Kidney tubule cell (primary cell): ENCODE measurements at regions not wholly inside any gene's neighbourhood (a gene's known extent, or its start where the extent isn't known, plus 50 kb on each side); places are given as distances from the start of the nearest gene placed in this dataset.

Experiments
- DNase-seq: peaks from one replicate; pipeline ENCODE4 v3.0.0-alpha.2; 2018; ENCODE audit warnings: low spot score

DNA sequence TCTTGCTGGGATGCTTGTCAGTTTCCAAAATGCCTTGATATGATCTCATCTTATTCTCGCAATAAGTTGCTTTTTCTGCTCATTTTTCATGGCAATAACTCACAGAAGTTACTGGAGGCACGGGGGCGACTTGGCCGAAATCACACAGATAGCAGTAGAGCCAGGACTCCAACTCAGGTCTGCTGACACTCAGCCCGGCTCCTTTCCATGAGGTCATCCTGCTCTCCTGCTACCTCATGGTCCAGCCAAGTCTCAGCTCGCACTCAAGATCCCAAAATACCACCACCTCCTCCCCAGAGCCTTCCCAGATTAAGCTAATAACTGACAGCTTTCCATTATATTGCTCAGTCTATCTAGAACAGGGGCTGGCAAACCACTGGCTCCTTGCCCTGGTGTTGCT is 269.5 kb downstream of the MAP2K4 start:
- DNase-seq = no peak

- no peak for DNase-seq
These were observed 275.5 kb downstream of the MAP2K4 start for GRCh38 chr17:12296209-12296625.

GRCh38 chr17:12301551-12301950 is 280.9 kb downstream of the MAP2K4 start:
- no peak for DNase-seq

DNA sequence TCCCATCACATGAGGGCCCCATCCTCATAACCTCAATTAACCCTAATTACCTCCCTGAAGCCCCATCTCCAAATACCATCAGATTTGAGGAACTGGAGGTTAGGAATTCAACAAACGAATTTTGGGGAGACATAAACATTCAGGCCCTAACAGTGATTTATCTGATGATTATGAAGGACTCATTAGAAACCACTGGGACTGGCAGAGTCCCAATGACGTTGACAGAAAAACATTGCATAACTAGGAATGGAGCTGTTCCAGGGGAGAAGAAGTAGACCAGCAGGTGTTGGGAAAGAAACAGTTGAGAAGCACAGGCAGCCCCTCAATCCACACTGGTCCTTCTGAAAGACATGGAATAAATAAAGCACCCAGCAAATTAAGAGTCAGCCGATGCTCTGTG is 282.0 kb downstream of the MAP2K4 start:
- no peak for DNase-seq

GRCh38 chr17:12310811-12311210 is 290.1 kb downstream of the MAP2K4 start:
- no peak for DNase-seq

DNA sequence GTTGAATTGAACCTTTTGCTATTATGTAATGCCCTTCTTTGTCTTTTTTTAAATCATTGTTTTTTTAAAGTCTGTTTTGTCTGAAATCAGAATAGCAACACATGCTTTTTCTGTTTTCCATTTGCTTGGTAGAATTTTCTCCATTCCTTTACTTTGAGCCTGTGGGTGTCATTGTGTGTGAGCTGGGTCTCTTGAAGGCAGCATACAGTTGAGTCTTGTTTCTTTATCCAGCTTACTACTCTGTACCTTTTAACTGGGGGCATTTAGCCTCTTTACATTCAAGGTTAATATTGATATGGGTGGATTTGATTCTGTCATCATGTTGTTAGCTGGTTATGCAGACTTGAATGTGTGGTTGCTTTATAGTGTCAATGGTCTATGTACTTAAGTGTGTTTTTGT is 292.0 kb downstream of the MAP2K4 start:
- no peak for DNase-seq

DNA sequence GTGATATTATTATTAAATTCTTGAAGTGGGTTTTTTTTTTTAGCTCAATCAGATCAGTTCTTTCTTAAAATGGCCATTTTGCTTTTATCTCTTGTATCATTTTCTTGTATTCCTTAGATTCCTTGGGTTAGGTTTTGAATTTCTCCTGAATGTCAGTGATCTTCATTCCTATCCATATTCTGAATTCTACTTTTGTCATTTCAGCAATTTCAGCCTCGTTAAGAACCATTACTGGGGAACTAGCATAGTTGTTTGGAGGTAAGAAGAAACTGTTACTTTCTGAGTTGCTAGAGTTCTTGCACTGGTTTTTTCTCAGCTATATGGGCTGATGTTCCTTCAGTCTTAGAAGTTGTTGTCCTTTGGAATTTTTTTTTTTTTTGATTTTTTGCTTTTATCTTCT is 293.1 kb downstream of the MAP2K4 start:
- DNase-seq = no peak

DNA sequence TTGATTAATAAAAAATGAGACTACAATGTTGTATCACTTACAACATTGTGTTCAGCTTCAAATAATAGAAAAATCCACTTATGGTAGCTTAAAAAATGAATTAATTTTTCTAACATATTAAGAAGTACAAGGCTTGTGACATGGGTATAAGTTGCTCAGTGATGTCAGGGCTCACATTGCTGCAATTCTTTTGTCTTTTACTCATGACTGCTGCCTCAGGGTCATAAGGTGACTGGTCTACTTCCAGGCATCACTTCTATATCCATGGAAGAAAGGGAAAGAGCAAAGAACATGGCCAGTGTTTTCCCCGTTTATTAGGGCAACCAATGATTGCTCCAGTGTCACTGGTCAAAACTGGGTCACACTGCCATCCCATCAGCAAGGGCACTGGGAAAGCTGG is 295.3 kb downstream of the MAP2K4 start:
- no peak for DNase-seq

- no peak for DNase-seq
These were observed 298.0 kb downstream of the MAP2K4 start for GRCh38 chr17:12318571-12319266.

DNA sequence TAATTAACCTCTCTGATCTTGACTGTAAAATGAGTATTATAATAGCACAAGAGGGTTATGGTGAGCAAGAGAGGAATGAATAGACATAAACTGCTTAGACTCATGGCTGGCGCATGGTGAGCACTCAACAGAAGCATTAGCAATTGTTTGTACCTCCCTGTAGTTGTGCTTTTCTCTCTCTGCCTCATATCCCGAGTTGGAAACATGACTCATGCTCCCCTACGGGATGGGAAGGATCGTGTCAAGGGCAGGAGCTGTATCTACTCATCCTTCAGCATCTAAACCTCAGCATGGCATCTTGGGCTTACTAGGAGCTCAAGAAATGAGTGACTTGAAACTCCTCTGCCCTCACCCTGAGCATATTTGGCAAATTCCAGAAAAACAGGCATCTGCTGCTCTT is 299.6 kb downstream of the MAP2K4 start:
- DNase-seq = no peak

GRCh38 chr17:12328204-12328603 is 307.5 kb downstream of the MAP2K4 start:
- DNase-seq = no peak

DNA sequence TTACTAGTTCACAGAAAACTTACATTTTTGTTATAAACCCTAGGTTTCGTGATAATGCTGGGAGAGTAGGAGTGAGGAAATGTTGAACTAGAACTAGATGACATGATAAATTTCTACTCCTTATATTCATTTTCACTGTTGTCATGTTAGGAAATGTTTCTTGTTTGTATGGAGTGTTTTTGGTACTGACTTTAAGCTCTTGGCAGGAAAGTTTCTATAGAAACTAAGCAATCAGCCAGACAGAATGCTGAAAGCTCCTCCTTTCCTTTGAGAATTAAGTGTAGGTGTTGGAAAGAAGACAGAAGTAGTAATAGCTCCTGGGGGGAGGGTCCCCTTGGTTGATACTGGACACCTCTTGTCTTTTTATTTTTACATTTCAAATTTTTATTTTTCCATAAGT is 309.8 kb downstream of the MAP2K4 start:
- no peak for DNase-seq

DNA sequence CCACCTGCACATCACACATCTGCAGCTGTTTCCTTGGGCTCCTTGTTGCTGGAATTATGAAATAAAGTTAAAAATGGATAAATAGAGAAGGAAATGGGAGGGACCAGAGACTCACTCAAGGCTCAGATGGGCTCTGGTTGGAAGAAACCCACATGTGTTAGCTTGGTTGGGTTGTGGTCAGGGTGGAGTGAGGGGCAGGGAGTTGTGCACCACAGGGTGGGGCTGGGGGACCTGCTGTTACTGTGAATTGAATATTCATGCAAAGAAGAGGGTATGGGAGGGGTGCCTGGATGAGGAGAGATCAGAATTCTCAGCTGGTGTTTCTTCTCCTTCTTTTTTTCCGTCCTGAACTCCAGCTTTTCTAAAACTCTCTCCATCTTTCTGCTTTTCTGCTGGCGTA is 320.7 kb downstream of the MAP2K4 start:
- DNase-seq = no peak

DNA sequence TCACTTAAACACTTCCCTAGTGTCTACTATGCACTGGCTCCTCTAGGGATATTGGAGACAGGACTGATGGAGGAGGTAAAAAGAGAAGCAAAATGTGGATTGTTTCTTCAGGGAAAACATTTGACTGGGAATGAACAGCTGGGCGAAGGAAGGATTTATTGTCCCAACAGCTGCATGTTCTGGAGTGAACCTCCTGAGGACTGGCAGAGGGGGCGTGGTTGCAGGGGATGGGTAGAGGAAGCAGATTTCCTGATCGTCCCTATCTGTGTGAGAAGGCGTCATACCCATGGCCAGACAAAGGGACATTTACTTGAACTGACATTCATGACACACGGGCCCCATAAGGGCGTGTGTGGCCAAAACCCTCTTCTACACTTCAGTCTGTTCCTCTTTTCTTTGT is 321.5 kb downstream of the MAP2K4 start:
- no peak for DNase-seq

DNA sequence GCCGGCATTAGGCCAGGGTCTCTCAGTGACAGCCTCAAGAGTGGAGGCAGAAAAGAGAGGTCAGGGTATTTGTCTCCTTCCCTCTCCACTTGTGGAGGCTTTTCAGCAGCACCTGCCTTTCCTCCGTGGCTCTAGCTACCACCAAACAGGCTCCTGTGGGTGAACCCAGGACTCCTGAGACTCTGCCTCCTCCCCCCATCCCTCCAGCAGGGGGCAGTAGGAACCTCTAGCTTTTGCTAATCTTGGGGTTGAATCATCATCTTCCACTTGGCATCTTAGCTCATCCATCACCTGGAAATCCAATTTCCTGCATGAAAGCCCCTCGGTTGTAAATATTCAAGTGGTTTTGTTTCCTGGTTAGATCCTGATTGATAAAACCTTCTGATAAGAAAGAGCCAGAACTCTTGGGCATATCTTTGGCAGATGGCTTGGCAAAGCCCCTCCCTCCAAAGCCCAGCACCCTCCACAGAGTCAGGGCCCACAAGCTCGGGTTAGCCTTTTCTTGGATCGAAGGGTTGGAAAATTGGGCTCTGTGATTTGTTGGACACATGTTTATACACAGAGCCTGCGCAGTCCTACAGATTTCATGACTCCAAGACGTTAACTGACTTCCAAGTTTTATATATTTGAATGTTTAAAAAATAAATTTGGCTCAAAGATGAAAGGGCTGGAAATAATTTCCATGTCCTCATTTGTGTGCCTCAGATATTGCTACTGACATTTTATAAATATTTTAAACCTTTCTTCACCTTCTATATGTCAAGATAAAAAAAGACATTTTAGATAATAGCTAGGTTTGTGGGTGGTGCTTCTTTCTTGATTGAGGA is 322.1 kb downstream of the MAP2K4 start:
- DNase-seq = peak; percentile 37

GRCh38 chr17:12348476-12348875 is 317.2 kb upstream of the MYOCD start:
- no peak for DNase-seq

GRCh38 chr17:12349297-12349696 is 316.4 kb upstream of the MYOCD start:
- DNase-seq = peak; percentile 3

- DNase-seq = no peak
These were observed 313.6 kb upstream of the MYOCD start for GRCh38 chr17:12352127-12352526.

GRCh38 chr17:12357600-12357999 is 308.1 kb upstream of the MYOCD start:
- no peak for DNase-seq

- no peak for DNase-seq
These were observed 307.2 kb upstream of the MYOCD start for GRCh38 chr17:12358477-12358876.

- peak; percentile 5 for DNase-seq
These were observed 302.7 kb upstream of the MYOCD start for GRCh38 chr17:12362853-12363455.

DNA sequence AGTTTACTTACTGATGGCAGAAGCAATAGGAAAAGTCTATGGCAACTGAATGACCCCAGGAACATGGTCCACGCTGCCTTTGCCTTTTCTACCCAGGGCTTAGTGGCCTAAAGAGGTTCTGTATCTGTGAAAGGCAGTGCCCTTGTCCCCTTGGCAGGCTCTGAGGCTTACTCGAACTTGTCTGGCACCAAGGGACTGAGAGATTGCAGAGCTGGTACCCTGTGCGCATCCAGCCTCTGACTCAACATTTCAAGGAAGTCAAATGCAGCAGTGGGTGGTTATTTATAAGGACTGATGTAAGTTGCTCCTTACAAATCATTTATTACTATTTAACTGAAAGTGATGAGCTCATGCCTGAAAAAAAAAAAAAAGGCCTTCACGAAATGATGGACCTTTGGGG is 299.9 kb upstream of the MYOCD start:
- DNase-seq = peak; percentile 67

- no peak for DNase-seq
These were observed 296.6 kb upstream of the MYOCD start for GRCh38 chr17:12369065-12369464.
